HG03135 (cell line): ENCODE measurements at regions not wholly inside any gene's neighbourhood (a gene's known extent, or its start where the extent isn't known, plus 50 kb on each side); places are given as distances from the start of the nearest gene placed in this dataset.
"Not testable (repeated sequence)": the region's sequence is repeated elsewhere in the genome, so short reads cannot be mapped to it uniquely, and the experiment has no call there.

Experiments
- ATAC-seq: cut with Tn5 transposase; IDR thresholded peaks from one replicate; pipeline ENCODE4 v1.9.1; 2021; ENCODE audit warnings: mild to moderate bottlenecking, moderate library complexity; ENCODE audit not compliant: unreplicated experiment

- no peak for ATAC-seq
Observed at GRCh38 chr2:22970991-22971390, 414.0 kb upstream of the KLHL29 start.

- no peak for ATAC-seq
Observed at GRCh38 chr2:22981785-22982184, 403.2 kb upstream of the KLHL29 start.

GRCh38 chr2:22984152-22984551, 400.8 kb upstream of the KLHL29 start:
- ATAC-seq: not testable (repeated sequence)

GRCh38 chr2:22990246-22990645, 394.7 kb upstream of the KLHL29 start:
- no peak for ATAC-seq

GRCh38 chr2:22991844-22992243, 393.1 kb upstream of the KLHL29 start:
- ATAC-seq: no peak

GRCh38 chr2:22992441-22992840, 392.5 kb upstream of the KLHL29 start:
- no peak for ATAC-seq

GRCh38 chr2:22993250-22993649, 391.7 kb upstream of the KLHL29 start:
- no peak for ATAC-seq

- no peak for ATAC-seq
Observed at GRCh38 chr2:22995576-22995975, 389.4 kb upstream of the KLHL29 start.

- ATAC-seq: no peak
Observed at GRCh38 chr2:22996911-22997310, 388.1 kb upstream of the KLHL29 start.

GRCh38 chr2:22998359-22998758, 386.6 kb upstream of the KLHL29 start:
- ATAC-seq: no peak

- no peak for ATAC-seq
Observed at GRCh38 chr2:22999951-23000350, 385.0 kb upstream of the KLHL29 start.

- ATAC-seq: no peak
Observed at GRCh38 chr2:23002234-23002633, 382.7 kb upstream of the KLHL29 start.

- no peak for ATAC-seq
Observed at GRCh38 chr2:23005469-23005868, 379.5 kb upstream of the KLHL29 start.

GRCh38 chr2:23007631-23008235, 377.2 kb upstream of the KLHL29 start:
- no peak for ATAC-seq

GRCh38 chr2:23008440-23008839, 376.5 kb upstream of the KLHL29 start:
- ATAC-seq: no peak

- no peak for ATAC-seq
Observed at GRCh38 chr2:23008951-23009350, 376.0 kb upstream of the KLHL29 start.

GRCh38 chr2:23009545-23010149, 375.3 kb upstream of the KLHL29 start:
- ATAC-seq: no peak

- ATAC-seq: no peak
Observed at GRCh38 chr2:23012499-23012898, 372.5 kb upstream of the KLHL29 start.

- ATAC-seq: no peak
Observed at GRCh38 chr2:23015651-23016200, 369.3 kb upstream of the KLHL29 start.

GRCh38 chr2:23019476-23019875, 365.5 kb upstream of the KLHL29 start:
- ATAC-seq: no peak

- no peak for ATAC-seq
Observed at GRCh38 chr2:23020659-23021058, 364.3 kb upstream of the KLHL29 start.

GRCh38 chr2:23021311-23022120, 363.5 kb upstream of the KLHL29 start:
- ATAC-seq: no peak
